GM06990 (cell line): ENCODE measurements at regions not wholly inside any gene's neighbourhood (a gene's known extent, or its start where the extent isn't known, plus 50 kb on each side); places are given as distances from the start of the nearest gene placed in this dataset.
"Not testable (repeated sequence)": the region's sequence is repeated elsewhere in the genome, so short reads cannot be mapped to it uniquely, and the experiment has no call there.

Experiments used
- DNase-seq: peaks from one replicate; pipeline ENCODE4 v3.0.0-alpha.2; 2011; ENCODE audit not compliant: insufficient read length; ENCODE audit errors: extremely low read depth
- H3K27me3 ChIP-seq: replicated peaks from 2 replicates; pipeline ENCODE4 v1.6.0; 2011; ENCODE audit warnings: low read length; ENCODE audit not compliant: control insufficient read depth, insufficient read depth
- H3K36me3 ChIP-seq: 2 replicates; pipeline ENCODE4 v1.5.1; 2011; ENCODE audit warnings: low read length; ENCODE audit not compliant: control insufficient read depth, insufficient read depth
- H3K4me3 ChIP-seq: replicated peaks from 2 replicates; pipeline ENCODE4 v1.5.1; 2011; ENCODE audit warnings: low read depth, mild to moderate bottlenecking, control low read depth, low read length
- CTCF ChIP-seq: IDR thresholded peaks from 2 replicates; pipeline ENCODE4 v1.5.1; 2011; ENCODE audit warnings: low read length, control low read depth, mild to moderate bottlenecking, inconsistent platforms; ENCODE audit not compliant: insufficient read depth, poor library complexity, severe bottlenecking

GRCh38 chr10:59432207-59432900 lies 70.0 kb upstream of the FAM13C start:
- H3K4me3 ChIP-seq = no peak overlapping the region
- H3K36me3 ChIP-seq = no peaks in the 10 kb centered on the region
- TF ChIP-seq CTCF = no peak
- H3K27me3 ChIP-seq = no peaks in the 10 kb centered on the region
- DNase-seq = no peak

- not testable (repeated sequence) for DNase-seq, H3K36me3 ChIP-seq, H3K4me3 ChIP-seq, H3K27me3 ChIP-seq
Observed at GRCh38 chr10:59413795-59414194, 51.4 kb upstream of the FAM13C start.
